Adrenal gland (tissue), 5 donors: ENCODE measurements at regions not wholly inside any gene's neighbourhood (a gene's known extent, or its start where the extent isn't known, plus 50 kb on each side); places are given as distances from the start of the nearest gene placed in this dataset.

Experiments used
- CTCF ChIP-seq, 6 experiments: fragments of 450-650 bp in 4 of 6; fragments of 200-600 bp in 2 of 6; sonication (generic) in 1 of 6; IDR thresholded peaks; 1 replicate in 5 of 6; 2 replicates in 1 of 6; pipeline versions ENCODE4 v1.5.1 to v1.8.0; 2016 to 2021; ENCODE audit warnings: antibody characterized with exemption in 6 of 6, mild to moderate bottlenecking in 2 of 6, moderate library complexity in 1 of 6
- POLR2A ChIP-seq, 2 donors: fragments of 450-650 bp; IDR thresholded peaks; one replicate each; pipeline ENCODE4 v1.6.1; 2017; ENCODE audit warnings: antibody characterized with exemption in 2 of 2, mild to moderate bottlenecking in 2 of 2, moderate library complexity in 1 of 2
- donor health status: DM: no; HTN: no; CAD: no.

GRCh38 chr7:136142583-136142982, 165.4 kb upstream of the MTPN start:
- TF ChIP-seq CTCF (IDR thresholded peaks at IDR 0.05) (no peak), POLR2A (IDR thresholded peaks at IDR 0.05) (no peak)
